ENCODE measurements at regions not wholly inside any gene's neighbourhood (a gene's known extent, or its start where the extent isn't known, plus 50 kb on each side); places are given as distances from the start of the nearest gene placed in this dataset.
"Not testable (repeated sequence)": the region's sequence is repeated elsewhere in the genome, so short reads cannot be mapped to it uniquely, and the experiment has no call there.

- TF ChIP-seq CTCF (conservative IDR thresholded peaks at IDR 0.05); ZFX (IDR thresholded peaks at IDR 0.05): not testable (repeated sequence)
Measured at GRCh38 chr7:55313671-55314070, 51.5 kb upstream of the LANCL2 start.
